ENCODE measurements at regions not wholly inside any gene's neighbourhood (a gene's known extent, or its start where the extent isn't known, plus 50 kb on each side); places are given as distances from the start of the nearest gene placed in this dataset.

DNA sequence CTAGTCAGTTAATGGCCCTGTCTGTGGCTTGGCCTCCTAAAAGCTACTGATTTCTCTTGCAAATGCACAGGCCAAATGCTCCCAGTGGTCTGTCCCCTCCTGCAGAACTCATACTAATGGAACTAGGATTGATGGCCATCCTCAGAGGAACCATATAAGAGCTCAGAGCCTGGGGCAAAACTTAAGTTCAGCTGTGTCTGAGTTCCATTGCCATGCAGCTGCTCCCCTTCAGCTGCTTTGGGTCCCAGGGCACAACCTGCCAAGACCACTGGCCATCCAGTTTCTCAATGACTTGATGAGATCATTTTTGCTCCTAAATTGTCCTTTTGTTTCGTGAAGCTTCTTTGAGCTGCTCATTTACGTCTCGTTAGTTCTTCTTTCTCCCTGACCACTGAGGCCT is 529.5 kb upstream of the TBL1XR1 start:
- TF ChIP-seq, protein P1, sequence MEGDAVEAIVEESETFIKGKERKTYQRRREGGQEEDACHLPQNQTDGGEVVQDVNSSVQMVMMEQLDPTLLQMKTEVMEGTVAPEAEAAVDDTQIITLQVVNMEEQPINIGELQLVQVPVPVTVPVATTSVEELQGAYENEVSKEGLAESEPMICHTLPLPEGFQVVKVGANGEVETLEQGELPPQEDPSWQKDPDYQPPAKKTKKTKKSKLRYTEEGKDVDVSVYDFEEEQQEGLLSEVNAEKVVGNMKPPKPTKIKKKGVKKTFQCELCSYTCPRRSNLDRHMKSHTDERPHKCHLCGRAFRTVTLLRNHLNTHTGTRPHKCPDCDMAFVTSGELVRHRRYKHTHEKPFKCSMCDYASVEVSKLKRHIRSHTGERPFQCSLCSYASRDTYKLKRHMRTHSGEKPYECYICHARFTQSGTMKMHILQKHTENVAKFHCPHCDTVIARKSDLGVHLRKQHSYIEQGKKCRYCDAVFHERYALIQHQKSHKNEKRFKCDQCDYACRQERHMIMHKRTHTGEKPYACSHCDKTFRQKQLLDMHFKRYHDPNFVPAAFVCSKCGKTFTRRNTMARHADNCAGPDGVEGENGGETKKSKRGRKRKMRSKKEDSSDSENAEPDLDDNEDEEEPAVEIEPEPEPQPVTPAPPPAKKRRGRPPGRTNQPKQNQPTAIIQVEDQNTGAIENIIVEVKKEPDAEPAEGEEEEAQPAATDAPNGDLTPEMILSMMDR (IDR thresholded peaks at IDR 0.05) = no peak

GRCh38 chr3:177729956-177730681 is 532.8 kb upstream of the TBL1XR1 start:
- TF ChIP-seq, protein P1 (IDR thresholded peaks at IDR 0.05) = no peak

DNA sequence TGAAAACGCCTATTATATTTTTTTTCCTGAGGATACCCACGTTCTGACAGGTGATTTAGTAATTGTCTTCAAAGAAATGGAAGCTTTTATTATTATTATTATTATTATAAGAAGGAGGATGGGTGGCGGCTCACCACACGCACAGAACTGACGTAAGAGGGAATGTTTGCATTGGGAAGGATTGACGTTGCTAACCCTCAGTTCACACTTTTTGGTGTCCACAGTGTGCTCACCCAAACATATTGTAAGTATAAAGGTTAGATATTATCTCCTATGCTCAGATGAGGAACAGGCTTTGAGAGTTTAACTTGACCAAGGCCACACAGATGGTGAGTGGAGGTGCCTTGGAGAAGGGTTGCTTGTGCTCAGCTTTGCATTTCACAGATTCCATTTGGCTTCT is 533.5 kb upstream of the TBL1XR1 start:
- TF ChIP-seq, protein P1 (IDR thresholded peaks at IDR 0.05) = no peak

DNA sequence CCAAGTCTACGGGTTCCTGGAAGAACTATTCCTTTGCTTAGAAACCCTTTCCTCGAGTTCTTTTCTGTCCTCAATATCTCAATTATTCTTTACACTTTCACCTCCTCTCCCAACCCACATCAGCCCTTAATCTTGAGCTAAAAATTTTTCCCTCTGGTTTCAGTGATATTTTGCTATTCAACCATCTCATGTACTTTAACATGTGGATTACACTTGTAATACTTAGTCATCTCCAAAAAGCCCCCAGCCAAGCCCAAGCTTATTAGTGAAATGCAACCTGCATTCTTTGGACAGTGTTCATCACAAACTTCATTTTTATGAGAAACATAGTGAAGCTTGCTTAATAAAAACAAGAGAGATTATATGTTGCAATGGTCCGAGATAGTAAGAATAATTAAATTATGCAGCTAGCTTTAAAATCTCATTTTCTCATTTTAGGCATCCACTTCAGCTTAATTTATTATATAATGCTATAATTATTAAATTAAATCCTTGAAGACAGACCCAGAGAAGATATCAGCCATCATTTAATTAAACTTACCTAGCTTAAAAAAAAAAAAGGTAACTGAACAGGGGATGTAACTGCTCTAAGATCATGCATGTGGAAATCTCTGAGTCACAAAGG is 534.5 kb upstream of the TBL1XR1 start:
- TF ChIP-seq, protein P1 (IDR thresholded peaks at IDR 0.05) = no peak

DNA sequence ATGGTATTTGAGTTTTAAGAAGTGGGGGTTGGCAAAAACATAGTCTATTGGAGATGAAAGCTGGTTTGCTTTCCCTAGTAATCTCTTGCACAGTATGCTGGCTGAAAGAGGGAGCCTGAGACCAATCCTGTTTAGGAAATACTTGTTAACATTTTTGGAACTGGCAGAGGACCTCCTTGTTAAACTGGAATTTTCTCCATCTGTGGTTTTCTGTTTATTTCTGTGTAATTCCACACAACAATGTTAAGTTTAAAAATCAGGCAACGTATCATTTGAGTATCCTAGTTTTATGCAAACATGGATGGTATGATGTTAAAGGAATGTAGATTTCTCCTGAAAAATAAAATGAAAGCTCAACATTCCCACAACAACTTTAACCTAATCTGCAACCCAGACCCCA is 536.0 kb upstream of the TBL1XR1 start:
- TF ChIP-seq, protein P1 (IDR thresholded peaks at IDR 0.05) = no peak

- TF ChIP-seq, protein P1 (IDR thresholded peaks at IDR 0.05) = no peak
These were observed 536.7 kb upstream of the TBL1XR1 start for GRCh38 chr3:177733936-177734335.

- TF ChIP-seq, protein P1 (IDR thresholded peaks at IDR 0.05) = no peak
These were observed 538.1 kb upstream of the TBL1XR1 start for GRCh38 chr3:177735431-177735830.

Measured in LNCAP (cell line).